Left forelimb (tissue), 1 donor: ENCODE measurements at regions not wholly inside any gene's neighbourhood (a gene's known extent, or its start where the extent isn't known, plus 50 kb on each side); places are given as distances from the start of the nearest gene placed in this dataset.

Experiments
- DNase-seq: peaks from one replicate; pipeline ENCODE4 v3.0.0-alpha.2; 2018; ENCODE audit warnings: low spot score

DNA sequence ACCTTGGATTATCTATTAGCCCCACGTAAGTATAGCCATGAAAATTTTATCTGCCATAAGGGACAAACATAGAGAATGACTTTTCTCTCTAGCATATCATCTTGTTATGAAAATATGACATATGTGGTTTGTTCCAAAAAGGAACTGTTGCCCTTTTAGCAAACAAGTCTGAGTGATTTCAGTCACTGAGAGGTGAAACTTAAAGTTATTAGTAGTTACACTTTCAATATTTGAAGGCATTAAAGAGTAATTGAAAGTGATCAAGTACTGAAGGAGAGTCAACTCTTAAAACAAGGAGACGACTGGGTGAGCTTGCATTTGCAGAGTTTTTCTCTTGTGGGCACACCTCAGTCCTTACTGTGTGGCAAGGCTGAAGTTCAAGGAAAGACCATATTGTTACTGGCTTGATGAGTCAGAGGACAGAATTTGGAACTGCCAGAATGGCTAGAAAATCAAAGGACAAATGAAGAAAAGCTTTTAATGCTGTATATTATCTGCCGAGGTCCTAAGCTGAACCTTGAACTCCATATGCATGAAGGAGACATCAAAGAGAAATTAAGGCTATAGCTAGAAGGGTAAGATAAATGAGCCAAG lies 205.1 kb upstream of the EMCN start:
- no peak for DNase-seq

DNA sequence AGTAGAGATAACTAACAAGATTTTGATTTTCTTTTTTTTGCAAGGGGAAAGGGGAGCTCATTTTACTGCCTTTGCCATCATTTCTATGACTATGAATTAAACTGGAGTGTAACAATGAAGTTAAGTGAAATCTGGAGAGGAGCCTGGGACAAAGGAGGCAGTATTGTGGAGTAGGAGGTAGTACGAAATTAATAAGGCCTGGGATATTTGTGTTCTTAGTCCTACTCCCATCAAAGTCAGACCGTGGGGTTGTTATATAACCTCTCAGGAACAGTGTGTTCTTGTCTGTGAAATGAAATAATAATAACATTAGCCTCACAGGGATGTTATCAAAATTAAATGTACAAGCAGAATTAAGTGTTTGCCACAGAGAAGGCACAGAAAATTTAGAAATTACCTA lies 204.3 kb upstream of the EMCN start:
- no peak for DNase-seq

DNA sequence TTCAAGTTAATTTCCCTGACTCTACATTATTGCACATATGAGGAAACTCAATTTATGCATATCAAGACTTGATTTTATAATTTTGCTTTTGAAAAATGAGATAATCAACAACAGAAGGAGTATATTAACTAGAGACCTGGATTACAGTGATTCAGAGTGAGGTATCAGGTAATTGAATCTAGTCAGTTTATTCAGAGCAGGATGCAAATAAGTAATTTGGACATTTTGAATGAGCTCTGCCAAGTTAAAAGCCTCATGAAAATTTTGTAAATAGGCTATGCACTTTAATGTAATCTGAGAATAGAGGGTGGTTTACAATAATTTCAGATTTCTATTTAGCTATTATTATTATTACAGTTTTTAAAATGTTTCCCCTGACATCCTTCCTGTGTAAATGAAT lies 203.7 kb upstream of the EMCN start:
- DNase-seq = no peak

DNA sequence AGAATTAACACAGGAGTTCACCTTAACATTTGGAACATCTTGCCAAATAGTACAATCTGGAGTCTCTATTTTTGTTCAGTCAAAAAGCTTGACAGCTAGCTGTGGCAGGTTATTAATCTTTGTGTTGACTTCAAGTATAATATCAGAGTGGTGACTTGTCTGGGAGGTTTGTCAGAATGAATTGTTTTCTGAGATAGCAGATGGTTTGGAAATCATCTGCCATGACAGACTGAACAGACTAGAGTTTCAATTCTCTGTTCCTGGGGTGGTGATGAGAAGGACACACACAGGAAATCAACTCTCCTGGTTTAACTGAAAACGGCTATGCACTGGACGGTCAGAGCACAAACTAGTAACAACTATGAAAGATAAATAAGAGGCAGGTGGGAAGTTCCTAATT lies 203.3 kb upstream of the EMCN start:
- no peak for DNase-seq

DNA sequence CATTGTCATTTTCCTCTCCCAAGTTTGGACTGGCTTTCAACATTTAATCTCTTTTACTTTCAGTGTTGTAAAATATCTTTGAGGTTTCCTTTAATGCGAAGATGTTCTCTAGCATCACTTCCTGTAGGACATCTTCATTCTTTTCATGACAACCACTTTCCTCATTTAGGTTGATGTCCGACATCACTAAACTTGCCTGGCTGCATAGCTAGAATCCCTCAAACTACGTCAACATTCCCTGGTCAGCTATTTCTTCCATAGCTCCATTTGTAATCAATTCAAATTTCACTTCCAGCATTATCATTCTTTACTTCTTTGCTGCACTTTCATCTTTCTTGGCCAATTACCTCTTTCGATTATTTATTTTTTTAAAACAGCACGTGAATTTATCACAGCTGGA lies 198.6 kb upstream of the EMCN start:
- no peak for DNase-seq

DNA sequence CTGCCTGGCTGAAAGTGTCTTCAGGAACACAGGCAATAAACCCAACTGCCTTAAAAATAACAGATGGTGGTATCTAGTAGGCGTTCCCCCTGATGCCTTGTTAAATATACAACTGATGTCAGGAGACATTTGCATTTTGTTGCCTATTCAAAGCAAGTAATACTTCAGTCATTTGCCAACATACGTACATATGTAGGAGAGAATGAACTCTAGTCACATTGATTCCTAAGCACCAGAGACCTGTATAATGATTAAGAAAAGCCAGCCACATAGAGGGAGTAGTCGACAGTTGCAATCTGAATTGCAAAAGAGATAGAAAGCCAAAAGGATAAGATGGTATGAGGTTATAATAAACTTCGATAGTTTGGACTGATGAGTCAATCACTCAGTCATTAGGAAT lies 191.0 kb upstream of the EMCN start:
- DNase-seq = no peak

DNA sequence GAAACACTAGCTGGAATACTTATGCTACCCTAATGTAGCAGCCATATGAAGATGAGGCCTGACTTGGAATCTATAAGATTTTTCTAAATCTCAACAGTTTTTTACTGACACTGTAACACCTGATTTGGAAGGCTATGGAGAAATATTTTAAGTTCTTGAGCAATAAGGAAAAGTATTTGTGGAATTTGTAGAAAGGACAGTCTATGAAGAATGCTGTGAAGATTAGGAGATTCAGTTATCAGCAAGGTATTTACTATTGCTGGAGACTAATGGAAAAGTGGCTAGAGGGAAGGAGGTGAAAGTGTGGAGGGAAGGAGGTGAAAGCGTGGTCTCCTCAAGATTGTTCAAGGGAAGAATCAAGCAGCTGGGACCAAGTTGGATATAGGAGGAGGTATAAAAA lies 190.0 kb upstream of the EMCN start:
- no peak for DNase-seq

DNA sequence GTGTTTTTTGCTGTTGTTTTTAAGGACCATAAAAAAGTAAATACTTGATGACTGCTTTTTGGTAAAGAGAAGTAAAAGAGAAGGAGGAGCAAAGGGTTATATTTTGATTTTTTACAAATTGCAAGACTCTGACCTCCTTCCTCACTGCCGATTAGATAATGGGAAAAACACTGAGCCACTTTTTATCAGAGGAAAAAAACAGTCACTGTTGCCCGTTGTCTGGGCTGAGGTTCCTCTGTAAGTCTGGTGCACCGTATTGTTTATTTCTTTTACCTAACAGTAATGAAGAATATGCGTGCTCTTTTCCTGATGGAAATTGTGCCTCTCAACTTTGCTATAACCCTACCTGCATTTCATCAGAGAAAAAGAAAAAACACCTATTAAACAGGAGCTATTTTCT lies 178.7 kb upstream of the EMCN start:
- no peak for DNase-seq

DNA sequence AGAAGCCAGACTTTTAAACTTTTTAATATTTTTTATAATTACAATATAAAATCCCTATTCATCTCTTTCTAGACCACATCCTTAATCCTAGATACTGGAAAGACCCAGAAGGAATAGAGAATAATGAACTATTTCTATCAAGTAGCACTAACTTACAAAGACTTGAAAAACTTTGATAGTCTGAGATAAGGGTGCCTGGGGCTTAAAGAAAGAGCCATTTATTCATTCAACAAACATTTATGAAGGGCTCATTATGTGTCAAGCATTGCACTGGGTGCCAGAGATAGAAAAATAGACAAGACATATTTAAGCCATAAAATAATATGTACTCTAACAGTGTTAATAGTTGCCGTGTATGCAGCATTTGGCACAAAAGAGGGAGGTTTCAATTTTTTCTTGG lies 178.0 kb upstream of the EMCN start:
- DNase-seq = no peak

DNA sequence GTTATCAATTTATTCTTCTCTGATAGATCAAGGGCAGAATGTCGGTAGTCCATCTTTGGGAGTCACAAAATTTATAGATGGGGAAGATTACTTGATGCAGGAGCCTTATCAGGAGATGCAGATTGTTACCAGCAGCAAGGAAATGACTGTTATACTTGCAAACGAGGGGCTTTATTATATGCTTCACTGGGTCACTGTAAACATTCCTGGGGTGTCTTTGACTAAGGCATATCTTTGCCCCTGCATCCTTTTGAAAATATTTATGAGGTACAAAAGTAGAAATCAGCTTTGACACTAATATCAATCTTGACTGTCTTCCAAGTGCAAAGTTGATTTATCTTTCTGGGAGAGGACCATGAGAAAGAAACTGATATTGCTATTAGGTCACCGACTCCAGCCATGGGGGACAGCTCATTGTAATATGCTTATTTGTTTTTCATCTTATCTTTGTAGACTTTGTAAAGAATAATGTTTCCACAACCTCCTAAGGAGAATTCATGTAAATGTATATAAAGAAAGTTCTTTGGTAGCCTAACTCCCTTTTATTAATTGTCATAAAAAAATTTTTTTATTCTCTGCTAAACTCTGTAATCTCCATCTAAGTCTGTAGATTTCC lies 177.3 kb upstream of the EMCN start:
- DNase-seq = no peak

DNA sequence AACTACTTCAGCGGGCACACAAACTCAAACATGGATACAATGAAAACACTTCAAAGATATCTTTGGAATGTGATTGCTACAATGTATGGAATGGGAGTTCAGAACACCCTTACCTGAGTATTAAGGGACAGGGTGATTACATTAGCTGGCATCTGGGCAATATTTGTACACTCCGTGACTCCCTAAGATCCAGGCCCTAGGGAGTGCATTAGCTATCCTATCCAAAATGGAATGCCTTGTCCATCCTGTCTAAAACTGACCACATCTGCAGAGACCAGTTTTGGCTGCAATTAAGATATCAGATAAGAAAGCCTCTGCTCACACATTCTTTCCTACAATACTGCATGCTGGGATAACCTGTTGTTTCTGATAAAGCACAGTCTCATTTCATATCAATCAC lies 176.6 kb upstream of the EMCN start:
- DNase-seq = no peak

DNA sequence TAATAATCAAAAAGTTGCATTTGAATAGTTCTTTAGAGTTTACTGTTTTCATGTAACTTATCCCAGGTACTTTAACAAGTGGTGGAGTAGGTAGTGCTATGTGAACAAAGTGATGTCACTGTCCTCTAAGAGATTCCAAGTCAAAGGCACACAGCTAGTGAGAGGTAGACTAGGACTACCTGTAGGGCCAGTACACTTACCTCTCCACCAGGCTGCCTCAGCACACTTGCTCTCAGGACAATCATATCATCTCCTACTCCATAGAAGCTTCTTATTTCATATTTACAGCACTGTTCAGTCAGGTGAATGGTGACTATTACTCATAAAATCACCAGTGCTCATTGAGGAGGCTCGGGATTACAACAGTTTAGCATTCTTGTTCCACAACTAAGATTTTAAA lies 173.0 kb upstream of the EMCN start:
- no peak for DNase-seq

DNA sequence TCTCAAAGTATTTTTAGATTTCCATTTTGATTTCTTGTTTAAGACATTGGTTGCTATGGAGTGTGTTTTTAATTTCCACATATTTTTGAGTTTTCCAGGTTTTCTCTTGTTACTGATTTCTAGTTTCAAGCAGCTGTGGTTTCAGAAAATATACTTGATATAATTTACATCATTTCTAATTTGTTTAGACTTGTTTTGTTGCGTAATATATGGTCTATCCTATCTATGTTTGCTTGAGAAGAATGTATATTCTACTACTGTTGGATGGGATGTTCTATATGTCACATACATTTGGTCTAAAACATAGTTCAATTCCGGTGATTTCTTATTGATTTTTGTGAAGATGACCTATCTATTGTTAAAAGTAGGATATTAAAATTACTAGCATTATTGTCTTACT lies 170.5 kb upstream of the EMCN start:
- DNase-seq = no peak

DNA sequence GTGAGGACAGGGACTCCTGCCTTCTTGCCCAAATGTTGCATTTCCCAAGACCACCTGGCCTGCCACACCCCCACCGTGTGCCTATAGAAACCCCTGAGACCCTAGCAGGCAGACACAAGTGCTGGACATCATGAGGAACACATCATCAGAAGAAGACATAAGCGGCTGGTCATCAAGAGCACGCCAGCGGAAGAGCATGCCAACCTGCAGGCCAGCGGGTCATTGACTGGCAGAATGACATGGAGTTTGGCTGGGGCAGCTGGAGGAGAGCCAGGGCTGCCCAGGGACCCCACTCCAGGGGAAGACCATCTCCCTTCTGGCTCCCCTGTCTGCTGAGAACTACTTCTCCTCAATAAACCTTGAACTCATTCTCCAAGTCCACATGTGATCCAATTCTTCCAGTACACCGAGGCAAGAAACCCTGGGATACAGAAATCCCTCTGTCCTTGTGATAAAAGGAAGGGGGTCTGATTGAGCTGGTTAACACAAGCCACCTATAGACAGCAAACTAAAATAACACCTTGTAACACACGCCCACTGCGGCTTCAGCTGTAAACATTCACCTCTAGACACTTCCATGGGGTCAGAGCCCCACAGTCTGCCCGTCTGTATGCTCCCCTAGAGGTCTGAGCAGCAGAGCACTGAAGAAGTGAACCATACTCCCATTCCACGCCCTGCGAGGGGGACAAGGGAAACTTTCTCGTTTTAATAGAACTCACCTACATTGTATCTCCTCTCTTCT lies 164.8 kb upstream of the EMCN start:
- no peak for DNase-seq

DNA sequence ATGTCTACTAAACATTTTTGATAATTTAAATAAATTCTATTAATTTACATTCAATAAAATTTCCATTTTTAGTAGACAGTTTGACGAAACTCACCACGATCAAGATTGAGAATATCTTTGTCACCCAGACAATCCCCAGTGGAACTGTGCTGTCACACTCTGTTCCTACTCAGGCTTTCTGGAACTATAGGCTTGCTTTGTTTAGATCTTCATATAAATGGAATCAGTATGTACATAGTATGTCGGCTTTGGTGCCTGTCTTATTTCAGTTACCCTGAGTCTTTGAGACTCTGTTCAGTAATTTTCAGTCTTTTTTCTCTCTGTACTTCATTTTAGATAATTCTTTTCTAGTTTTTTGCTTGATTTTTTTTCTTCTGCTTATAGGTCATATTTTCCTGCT lies 163.5 kb upstream of the EMCN start:
- no peak for DNase-seq

DNA sequence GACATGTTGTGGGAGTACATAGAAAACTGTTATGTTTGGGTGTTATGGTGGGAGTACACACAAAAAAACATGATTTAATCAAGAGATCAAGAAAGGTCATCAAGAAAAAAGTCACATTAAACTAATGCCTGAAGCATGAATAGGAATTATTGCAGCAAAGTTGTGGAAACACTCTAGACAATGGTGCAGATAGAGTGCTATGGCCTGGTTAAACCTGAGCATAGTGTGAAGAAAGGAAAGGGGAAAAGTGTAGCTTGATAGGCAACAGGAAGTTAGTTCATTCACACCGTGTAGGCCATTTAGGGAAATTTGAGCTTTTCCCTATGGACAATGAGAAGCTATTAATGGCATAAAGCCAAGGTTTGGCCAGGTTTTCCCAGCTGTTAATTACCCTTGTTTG lies 162.1 kb upstream of the EMCN start:
- no peak for DNase-seq

DNA sequence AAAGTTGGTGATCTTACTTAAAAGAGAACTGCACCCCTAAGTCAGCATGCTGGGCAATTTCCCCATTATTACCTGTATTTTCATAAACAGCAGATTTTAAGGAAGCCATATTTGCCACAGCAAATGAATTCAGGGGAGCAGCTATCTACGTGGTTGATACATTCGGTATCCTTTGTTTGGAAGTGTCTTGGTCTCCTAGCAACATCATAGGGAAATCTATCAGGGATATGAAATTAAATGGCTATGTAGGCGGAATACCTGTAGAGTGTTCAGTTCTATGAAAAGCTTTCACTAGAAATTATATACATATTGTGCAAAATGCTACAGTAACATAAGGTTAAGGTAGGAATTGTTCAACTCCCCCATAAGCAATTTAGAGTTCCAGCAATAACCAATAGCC lies 157.2 kb upstream of the EMCN start:
- no peak for DNase-seq

DNA sequence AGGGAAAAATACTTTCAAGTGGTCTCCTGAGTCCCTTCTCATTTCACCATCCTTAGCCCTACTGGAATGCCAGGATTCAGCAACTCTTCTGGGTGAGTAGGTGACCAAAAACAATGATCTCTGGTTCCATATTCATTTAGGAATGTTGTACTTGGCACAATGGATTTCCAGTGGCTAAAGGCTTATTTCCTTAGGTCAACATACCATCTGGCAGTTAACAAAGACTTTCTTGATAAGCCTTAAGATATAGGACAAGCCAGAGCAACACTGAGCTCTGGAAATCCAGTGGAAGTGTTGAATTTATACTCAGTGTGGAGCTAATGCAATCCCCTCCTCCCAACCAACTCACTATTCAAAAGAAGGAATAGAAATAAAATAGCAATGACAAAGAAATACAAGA lies 139.4 kb upstream of the EMCN start:
- DNase-seq = no peak

DNA sequence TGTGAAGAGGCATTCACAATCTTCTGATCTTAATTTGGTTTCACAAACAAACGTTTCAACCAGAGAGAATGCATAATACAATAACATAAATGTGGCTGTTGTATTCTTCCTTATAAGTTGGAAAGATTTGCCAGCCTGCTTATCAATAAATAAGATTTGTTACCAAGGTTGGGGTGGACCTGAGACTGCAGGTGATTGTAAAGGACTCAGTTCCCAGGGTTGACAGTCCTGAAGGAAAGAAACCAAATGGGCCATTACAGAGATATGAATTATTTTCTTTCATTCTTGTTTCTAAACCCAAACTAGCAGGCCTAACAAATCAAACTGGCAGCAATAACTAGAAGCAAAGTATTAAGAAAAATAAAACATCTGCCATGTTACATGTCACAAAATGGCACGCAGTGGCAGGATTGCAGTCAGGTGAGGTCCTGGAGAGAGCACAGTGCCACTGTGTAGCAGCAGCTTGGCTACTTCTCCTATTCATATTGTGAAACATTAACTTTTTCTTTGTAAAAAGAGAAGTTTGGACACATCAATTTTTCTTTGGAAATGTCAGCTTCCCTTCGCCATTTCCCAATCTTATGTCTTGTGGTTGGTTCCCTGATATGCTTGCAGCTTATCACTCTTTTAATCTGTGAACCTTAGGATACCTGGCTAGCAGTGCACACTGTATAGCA lies 133.8 kb upstream of the EMCN start:
- no peak for DNase-seq

DNA sequence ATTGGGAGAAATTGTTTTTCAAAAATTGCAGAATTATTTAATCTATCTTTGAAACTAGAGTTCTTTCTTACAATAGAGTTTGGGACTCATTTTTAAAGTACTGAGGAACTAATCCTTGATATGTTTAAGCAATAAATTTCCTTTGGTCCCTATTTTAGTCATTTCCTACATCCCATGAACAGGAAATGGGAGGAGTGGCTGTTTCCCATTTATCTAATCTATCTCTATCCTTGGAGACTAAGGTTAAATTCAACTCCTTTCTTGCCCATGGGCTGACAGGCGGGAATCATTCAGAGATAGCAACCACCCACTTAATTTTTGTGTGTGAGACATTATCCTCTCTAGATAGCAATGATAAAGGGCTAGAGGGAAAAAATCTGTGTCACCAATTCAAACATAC lies 131.6 kb upstream of the EMCN start:
- no peak for DNase-seq

DNA sequence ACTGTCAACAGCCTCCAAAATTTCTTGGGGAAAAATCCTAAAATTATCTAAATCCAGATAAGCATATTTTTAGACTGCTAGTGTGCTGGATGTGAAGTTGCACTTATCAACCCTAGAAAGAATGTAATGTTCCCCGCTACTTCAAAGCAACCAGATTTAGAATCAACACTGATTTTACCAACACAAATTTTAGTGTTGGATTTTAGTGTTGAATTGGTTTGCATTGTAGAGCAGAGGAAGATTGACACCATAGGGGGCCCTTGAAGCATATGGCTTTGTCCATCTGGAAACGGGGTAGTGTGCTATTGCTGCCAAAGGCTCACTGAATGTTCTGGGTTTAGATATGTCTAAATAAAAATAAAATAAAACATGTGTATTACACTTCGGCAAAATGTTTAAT lies 126.3 kb upstream of the EMCN start:
- DNase-seq = no peak

DNA sequence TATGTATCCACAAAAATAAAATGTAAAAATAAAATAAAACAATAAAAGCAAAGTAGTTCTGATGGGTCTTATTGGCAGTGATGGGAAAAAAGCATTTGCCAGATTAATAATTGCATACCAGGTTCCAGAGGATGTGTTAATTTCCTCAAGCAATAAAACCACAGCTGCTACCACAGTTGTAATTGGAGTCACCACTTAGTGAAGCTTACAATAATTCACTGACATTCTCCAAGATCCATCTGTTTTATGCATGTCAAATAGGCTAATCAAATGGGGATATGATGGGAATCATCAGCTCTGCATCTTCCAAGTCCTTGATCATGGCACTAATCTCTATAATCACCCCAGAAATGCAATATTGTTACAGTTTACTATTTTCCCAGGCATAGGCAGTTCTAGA lies 123.5 kb upstream of the EMCN start:
- DNase-seq = no peak

DNA sequence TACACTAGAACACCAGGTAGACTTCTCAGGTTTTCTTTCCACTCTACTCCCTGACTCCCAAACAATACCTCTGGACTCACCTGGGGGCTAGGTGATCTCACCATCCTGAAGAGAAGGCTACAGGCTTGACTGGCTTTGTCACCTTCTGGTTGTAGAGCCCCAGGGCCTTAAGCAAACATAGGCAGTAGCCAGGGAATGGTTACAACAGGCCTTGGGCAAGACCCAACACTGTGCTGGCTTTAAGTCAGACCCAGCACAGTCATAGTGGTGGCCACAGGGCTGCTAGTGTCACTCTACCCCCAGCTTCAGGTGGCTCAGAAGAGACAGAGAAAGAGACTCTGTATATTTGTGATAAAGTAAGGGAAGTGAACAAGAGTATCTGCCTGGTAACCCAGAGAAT lies 118.1 kb upstream of the EMCN start:
- no peak for DNase-seq
